ENCODE measurements at regions not wholly inside any gene's neighbourhood (a gene's known extent, or its start where the extent isn't known, plus 50 kb on each side); places are given as distances from the start of the nearest gene placed in this dataset.

- no peak for DNase-seq
Observed at GRCh38 chr1:232409584-232409983, 220.3 kb downstream of the SIPA1L2 start.

GRCh38 chr1:232407120-232407519 is 222.8 kb downstream of the SIPA1L2 start:
- no peak for DNase-seq

- DNase-seq: no peak
Observed at GRCh38 chr1:232405781-232406180, 224.2 kb downstream of the SIPA1L2 start.

DNA sequence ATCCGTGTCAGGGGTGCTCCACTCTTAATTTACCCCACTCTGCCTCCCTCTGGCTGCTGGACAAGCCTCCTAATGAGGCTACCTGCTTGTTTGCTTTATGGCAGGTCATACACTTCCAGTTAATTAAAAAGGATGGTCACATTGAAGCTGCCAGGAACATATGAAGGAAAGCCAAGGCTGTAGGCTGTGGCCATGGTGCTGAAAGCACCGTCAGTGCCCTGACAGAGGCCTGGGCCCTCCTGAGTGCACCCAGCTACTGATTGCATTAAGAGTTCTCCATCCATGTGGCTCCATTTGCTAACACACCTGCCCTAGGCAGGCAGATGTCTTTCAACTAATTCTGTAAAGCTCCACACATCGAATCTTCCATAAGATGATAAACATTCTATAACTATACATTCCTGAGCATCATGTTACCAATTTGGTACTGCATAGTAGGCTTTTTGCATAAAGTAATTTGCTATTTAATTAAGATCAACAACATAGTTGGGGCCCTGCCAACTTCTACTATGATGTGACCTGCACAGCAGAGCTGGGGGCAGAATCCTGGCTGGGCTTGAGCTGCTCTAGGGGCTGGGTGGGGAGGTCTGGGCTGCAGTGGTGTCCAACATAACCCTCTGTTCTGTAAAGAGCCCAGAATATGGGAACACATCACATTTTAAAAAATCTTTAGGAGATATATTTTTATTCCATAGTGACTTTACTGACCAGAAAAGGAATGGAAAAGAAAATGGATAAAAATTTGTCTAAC is 224.8 kb downstream of the SIPA1L2 start:
- DNase-seq: no peak

- DNase-seq: no peak
Observed at GRCh38 chr1:232404227-232404626, 225.7 kb downstream of the SIPA1L2 start.

- DNase-seq: no peak
Observed at GRCh38 chr1:232403017-232403714, 226.8 kb downstream of the SIPA1L2 start.

DNA sequence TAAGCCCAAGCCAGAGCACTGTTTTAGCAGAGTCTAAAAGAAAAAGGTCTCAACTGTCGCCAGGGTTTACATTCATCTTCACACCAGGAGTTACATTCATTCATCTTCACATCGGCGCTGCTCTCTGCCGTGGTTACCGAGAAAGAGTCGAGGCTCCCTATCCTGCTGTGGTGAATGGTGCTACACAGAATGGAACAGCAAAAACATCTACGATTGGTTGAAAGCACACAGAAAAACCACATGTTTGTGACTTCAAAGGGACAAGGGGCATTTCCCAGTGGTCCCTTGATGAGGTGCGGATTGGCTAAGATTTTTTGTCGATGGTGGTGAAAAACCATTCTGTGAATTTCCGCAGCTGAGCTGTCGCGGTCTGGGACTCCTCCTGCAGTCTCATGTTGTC is 231.1 kb downstream of the SIPA1L2 start:
- DNase-seq: no peak

DNA sequence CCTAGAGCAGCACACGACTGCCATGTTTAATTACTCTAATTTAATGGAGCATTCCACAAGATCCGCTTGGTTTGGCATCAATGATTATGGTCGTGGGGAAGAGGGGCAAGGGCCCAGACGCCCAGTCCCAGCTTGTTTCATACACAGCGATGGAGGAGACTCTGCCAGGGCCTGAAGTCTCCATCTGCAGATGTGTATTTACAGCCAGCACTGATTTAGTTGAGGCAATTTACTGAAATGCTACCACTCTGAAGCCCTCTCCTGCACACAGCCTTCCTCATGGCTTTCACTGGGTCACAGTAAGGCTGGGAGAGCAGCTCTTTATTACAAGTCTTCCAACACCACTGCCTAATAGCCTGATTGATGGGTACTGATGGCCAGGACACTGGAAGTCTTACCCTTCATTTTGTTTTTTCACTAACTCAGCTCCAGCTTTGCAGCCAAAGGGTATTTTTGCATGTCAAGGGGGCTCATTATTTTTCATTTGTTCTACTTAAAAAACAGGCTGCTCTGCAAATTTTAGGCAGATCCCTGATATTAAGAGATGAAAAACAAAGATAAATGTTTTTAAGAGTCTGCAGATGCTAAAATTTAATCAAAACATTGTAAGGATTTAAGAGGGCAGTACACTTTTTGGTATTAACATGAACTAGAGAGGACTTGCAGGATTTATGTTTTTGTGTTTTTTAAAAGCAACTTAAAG is 236.3 kb downstream of the SIPA1L2 start:
- DNase-seq: no peak

- DNase-seq: no peak
Observed at GRCh38 chr1:232393010-232393409, 236.9 kb downstream of the SIPA1L2 start.

DNA sequence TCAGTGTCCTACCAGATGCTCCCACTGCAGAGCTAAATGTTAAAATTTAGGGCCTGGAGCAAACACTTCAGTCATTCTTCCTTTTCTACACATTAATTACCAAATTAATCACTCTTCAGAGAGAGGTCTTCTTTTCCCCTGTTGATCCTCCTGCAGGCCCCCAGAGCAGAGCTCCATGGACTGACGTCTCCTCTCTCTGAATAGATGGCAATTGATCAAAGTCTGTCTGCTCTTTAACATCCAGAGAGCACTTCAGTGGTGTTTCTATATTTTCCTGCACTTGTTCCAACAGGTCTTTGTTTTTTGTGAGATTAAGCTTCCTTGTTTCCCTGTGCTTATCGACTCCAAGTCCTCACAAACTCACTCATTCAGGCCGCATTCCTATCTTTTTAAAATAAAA is 239.3 kb downstream of the SIPA1L2 start:
- DNase-seq: no peak

DNA sequence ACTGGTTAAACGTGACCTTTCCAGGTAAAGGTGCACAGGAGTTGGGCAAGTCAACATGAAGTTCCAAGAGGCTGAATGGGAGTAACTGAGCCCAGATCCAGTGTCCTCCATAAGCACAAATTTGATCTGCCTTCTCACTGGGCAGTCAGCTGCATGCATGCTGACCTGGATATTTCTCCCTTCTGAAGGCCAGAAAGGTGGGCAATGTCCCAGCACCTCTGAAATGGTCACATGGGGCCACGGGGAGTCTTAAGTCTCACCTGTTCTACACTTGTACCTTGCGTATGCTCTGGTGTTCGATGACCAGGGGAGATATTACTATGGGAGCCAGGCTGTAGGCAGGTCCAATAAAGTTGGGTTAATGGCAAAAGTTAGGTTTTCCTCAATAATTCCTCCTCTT is 240.2 kb downstream of the SIPA1L2 start:
- DNase-seq: no peak

GRCh38 chr1:232388363-232388762 is 241.6 kb downstream of the SIPA1L2 start:
- DNase-seq: no peak

GRCh38 chr1:232386721-232387510 is 243.0 kb downstream of the SIPA1L2 start:
- no peak for DNase-seq

DNA sequence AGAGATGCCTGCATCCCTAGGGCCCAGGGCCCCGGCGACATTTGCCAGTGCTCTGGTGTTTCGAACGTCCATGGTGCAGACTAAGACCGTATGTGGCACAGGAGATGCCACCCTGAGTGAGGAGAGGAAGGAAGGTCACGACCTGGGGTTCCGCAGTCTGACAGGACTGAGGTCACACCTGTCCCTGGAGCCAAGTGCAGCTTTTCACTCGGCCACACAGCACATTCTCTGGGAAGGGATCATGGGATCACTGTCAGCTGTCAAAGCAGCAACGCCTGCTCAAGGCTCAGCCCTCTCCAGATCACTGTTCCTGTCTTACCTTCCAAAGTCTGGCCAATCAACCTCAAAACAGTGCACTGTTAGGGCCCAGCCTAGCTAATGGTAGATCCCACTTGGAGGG is 243.6 kb downstream of the SIPA1L2 start:
- DNase-seq: no peak

DNA sequence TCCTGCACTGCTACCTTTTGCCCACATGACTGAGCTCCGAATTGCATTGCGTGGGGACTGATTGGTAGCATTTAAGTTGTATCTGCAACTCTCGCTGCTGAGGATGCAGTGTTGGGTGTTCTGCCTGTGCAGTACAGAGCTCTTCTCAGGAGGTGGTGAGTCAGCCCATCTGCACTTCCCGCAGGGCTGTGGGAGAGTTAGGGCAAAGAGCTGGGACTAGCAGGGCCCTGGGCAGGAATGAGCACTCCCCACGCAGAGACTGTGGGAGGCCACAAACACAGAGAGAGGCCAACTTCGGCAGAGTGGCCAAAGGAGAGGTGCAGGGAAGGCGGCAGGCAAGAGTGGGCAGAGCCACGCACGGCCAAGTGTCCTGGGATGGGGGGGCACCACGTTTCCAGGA is 244.7 kb downstream of the SIPA1L2 start:
- DNase-seq: no peak

DNA sequence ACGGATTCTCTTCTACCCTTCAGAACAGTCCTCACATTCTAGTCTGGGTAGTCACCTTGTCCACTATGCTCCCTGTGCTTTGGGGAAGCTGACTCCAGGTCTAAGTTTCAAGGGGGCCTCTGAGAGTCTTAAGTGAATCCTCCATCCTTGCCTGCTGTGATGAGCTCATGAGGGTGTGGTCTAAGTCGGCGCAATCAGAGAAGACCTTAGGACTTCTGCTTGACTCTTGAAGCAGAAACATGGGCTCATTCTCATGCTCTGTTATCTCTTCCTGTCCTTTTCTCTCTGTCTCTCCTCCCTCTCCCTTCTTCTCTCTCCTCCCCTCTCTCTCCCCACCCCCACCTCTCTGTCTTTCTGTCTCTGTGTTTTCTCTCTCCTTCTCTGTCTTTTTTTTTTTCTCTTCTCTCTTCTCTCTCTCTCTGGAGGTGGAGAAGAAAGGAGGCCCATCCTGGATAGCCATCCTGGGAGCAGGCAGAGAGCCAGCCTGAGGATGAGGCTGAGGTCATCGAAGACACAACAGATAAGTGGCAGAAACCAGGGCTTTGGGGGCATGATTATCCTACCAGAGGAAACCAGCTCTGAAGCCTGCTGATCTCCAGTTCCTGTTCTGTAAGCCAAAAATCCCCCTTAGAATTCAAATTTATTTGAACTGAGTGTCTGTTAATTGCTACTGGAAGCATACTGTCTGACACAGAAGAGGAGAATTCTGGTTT is 245.6 kb downstream of the SIPA1L2 start:
- DNase-seq: no peak

DNA sequence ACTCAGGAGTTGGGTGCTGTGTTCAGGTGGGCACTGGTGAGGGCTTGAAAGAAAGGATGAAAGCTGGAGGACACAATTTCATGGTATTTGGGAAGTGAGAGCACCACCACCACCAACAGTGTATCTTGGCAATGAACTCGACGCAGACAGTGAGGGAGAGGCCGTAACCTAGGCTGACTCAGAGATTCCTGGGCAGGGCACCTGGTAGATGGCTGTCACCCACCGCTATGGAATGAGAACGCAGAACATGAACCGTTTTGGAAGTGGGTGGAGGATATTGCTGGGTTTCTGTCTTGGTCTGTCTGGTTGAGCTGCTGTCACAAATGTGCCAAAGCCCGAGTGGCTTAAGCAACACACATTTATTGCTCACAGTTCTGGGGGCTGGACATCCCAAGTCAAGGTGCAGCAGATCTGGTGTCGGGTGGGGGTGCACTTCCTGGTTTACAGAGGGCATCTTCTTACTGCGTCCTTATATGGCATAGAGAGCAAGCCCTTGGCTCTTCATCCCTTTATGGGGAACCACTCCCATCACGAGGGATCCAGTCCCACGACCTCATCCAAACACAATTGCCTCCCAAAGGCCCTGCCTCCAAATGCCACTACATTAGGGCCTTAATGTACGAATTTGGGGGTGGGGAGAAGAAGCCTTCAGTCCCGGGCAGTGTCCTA is 246.3 kb downstream of the SIPA1L2 start:
- DNase-seq: no peak

- DNase-seq: no peak
Observed at GRCh38 chr1:232382671-232383070, 247.3 kb downstream of the SIPA1L2 start.

DNA sequence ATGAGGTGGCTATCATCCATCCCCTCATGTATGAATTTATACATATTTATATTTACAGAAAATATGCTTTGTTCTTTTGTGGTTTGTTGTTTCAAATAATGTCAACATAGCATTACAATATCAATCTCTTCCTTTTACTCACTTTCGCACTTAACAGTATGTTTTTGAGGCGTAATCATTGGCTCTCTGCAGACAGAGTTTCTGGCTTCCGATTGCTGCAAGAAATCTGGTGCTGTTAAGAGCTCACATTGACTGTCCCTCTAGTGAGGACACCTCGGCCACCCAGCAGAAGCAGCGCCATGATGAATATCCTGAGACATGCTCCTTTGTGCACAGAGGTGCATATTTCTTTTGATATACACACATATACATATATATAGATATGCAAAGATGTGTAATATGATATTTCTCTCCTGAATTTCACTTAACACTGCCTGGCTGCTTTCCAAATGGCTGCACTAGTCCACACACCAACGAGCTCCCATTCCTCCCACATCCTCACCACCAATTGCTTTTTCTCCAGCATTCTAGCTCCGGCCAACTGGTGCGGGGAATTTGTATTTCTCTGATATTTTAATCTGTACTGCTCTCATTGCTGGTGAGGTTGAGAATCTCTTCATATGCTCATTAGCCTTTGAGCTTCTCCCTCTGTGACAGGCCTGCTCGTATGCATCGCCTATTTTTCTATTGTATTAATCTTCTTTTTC is 248.4 kb downstream of the SIPA1L2 start:
- DNase-seq: no peak

GRCh38 chr1:232380596-232380995 is 249.3 kb downstream of the SIPA1L2 start:
- no peak for DNase-seq

- no peak for DNase-seq
Observed at GRCh38 chr1:232380131-232380530, 249.8 kb downstream of the SIPA1L2 start.
